HT-29 (cell line): ENCODE measurements at regions not wholly inside any gene's neighbourhood (a gene's known extent, or its start where the extent isn't known, plus 50 kb on each side); places are given as distances from the start of the nearest gene placed in this dataset.
"Not testable (repeated sequence)": the region's sequence is repeated elsewhere in the genome, so short reads cannot be mapped to it uniquely, and the experiment has no call there.

Experiments
- DNase-seq: peaks from one replicate; pipeline ENCODE4 v3.0.0-alpha.2; 2015; ENCODE audit warnings: low spot score

DNA sequence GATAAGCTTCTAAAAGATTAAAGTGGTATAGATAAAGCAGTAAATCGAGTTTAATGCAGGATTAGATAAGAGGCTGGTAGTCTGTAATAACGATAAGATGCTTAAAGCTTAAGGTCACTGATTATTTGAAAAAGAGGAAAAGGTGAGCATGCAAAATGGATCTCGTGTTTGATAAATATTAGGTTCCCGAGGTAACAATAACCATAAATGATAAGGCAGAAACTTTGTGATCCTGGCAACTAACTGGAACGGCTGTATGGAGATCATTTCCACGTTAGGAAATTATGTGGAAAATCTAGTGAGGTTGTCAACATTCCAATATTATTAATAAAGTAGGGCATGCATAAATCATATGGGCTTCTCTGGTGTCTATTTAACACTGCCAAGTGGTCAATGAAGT, 255.5 kb downstream of the EFCAB11 start:
- no peak for DNase-seq

DNA sequence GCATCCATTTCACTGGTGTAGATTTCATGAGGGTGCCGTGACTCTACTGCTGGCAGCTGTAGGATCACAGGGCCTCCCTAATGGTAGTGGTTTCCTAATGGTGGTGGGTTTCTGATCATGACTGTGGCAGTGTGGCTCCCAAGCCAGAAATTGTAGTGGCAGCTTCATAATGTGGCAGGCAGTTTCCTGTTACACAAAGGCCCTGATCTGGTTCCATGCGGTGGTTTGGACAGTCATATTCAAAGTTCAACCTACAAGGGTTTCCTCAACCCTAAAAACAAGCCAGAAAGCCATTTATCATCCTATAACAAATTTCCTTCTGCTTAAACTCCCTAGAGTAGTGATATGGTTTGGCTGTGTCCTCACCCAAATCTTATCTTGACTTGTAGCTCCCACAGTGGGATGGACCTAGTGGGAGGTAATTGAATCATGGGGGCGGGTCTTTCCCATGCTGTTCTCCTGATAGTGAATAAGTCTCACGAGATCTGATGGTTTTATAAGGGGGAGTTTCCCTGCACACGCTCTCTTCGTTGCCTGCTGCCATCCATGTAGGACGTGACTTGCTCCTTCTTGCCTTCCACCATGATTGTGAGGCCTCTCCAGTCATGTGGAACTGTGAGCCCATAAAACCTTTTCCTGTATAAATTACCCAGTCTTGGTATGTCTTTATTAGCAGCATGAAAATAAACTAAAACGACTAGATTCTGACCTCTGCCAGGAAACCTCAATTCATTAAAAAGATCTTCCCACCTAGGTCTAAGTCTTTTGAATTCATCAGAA, 257.1 kb downstream of the EFCAB11 start:
- no peak for DNase-seq

DNA sequence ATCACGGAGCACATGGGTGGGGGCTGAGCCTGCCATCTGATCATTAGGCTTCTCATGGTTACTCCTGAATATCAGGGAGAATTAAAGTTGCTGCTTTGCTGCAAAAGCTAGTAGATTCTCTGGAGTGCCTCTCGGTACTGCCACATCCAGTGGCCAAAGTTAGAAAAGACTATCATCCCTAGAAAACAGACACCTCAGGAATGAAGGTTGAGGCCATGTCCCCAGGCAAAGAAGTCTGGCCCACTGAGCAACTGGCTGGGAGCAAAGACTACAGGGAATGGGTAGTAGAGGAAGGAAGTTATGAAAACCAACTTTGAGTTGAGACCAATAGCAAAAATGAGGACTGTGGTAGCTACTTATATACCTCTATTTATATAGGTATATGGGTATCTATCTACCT, 258.7 kb downstream of the EFCAB11 start:
- DNase-seq: no peak

DNA sequence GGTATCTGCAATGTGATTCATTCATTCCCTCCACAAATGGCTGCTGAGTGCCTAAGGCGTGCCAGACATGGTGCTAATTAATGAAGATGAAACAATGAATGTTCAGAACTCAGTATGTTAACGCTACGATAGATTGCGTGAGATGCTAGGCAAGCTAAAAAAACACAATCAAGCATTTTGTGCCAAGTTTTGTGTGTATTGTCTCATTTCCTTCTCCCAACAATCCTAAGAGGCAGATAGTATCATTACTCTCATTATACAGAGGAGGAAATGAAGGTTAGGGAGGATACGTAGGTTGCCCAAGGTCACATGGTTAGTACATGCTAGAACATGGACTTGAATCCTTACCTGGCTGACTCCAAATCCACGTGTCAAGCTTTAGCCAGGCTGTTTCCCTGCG, 264.4 kb downstream of the EFCAB11 start:
- DNase-seq: no peak

DNA sequence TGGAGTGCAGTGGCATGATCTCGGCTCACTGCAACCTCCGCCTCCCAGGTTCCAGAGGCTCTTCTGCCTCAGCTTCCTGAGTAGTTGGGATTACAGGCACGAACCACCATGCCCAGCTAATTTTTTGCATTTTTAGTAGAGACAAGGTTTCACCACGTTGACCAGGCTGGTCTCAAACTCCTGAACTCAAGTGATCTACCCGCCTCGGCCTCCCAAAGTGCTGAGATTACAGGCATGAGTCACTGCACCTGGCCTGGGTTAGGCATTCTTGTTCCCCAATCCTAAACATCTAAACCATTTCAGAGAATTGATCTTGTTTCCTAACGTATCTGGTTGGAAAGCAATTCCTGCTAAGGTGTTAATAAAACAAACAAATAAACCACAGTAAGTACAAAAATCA, 264.8 kb downstream of the EFCAB11 start:
- not testable (repeated sequence) for DNase-seq

DNA sequence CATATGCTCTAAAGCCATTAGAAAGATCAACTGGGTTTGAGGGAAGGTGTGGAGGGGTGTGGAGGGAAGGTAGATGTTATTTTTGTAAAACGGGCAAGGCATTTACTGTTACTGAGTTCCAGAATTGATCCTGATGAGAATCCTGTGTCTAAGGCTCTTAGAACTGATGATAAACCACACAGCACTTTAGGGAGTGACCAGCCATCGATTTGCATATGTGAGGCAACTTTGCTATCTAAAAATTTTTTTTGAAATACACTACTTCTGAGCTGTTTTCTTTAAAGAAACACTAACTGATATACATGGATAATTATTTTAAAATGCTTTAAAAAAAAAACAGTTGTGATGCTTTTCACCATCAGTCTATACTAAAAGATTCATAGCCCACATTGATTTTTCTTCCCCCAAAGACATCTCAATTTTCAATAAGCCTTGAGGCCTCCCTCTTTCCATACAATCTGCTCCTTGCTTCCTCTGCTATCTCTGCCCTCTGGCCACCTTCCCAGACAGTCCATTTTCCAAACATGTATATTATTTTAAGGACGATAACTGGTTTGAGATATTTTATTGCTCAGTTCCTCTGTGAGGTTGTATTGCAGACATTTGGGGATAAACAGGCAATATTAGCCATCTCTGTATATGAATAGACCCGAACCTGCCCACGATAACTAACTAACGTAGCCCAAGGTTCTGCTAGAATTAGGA, 265.9 kb downstream of the EFCAB11 start:
- DNase-seq: no peak

DNA sequence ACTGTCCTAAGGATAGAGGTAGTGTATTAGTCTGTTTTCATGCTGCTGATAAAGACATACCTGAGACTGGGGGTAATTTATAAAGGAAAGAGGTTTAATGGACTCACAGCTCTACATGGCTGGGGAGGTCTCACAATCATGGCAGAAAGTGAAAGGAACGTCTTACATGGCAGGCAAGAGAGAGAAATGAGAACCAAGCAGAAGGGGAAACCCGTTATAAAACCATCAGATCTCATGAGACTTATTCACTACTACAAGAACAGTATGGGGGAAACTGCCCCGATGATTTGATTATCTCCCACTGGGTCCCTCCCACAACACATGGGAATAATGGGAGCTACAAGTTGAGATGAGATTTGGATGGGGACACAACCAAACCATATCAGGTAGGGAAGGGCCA, 267.4 kb downstream of the EFCAB11 start:
- not testable (repeated sequence) for DNase-seq

DNA sequence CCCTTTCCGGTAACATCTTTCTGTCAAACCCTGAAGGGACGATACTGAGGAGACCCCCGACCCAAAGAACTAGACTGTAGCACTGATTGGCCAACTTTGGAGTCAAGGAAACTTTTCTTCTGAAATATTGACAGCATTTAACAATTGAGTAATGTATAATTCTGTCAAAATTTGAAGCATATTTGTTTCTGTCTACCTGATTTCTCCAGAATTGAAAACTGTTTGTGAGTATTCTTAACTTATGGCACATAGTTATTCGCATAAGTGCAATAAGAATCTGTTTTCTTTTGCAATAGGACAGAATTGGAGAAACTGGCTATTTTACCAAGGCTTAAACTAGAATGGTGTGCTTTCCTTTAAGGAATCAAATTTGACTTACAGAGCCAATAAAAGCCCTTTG, 267.1 kb upstream of the FOXN3 start:
- DNase-seq: no peak

DNA sequence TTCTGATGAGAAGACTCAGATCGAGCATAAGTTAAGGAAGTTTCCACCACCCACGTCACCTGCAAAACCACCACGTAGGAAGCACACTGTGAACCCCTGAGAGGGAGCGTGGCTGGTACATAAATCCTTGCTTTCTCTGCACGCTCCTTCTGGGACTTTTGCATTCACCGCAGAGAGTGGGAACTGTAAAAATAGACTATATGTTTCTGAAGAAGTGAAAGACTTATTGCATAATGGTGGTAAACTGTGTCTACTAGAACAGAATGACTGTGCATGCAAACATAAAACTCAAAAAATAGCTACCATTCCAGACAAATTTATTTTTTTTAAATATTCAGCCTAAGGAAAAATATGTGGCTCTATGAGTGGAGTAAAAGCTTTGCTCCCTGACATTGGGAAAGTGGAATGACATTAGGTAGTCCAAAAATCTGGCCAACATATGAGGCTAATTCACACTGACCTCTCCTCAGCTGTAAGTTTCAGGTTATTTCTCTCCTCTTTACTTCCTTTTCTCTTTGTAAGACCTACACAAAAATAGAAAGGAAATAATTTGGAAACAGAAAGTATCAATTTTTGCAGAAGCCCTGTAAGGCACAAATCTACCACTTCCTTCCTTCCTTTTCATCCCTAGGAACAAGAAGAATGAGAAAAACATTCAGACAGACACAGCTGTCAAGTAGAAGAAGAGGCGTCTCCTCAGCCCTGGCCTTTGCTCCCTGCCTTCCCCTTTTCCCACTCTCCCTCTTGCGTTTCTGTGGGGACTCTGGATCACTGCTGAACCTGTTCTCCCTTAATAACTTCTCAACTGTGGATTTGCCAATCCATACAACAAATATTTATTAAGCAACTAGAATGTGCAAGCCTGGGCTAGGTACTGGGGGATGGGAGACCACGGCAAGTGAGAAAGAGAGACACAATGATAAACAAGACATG, 264.3 kb upstream of the FOXN3 start:
- DNase-seq: no peak

DNA sequence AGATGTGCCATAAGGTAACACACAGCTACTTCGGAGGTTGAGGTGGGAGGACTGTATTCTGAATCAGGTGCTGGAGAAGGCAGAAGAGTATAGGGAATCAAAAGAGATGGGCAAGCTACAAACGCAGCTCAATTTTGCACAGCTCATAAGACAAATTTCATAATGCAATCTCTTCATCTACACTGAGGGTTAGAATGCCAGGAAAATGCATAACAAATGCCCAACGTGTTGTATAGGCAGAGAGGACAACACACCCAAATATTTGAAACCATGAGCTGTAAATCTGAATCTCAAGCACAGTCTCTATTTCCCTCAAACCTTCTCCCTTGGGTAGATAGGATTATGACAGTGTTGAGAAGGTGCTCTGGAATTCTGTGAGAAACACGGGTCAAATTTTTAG, 263.1 kb upstream of the FOXN3 start:
- DNase-seq: no peak

DNA sequence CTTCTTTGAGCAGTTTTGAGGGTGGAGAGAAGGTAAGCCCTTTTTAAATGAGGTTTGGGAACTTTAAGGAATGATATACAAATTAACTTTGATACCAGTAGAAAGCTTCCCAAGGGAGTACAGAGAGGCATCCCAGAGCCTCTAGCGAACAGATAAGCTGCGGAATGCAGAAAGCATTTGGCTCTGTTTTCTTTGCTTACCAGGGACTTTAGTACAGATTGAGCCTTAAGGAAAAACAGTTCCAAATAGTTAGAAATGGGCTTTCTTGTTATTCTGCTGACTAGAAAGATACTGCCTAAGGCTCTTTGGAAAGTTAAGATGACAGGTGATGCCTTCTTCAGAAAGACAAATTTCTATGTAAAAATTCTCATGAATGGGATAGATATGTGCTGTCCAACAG, 261.7 kb upstream of the FOXN3 start:
- DNase-seq: no peak

DNA sequence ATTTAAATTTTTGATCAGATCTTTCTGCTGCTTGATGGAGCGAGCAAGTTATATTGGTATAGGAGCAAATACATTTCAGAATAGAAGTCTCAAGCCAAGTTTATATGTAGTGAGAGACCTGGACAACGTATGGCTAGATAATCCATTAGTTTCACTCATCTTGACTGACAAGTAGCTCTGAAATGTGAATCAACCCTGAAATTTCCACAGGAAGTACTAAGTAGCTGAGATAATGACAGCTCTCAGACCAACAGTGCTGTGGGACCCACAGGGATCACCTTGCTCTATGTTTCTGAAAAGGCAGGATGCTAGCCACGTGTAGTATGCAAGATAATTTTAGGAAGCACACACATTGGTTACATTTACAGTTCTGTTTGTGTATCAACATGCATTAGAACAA, 258.6 kb upstream of the FOXN3 start:
- DNase-seq: no peak

DNA sequence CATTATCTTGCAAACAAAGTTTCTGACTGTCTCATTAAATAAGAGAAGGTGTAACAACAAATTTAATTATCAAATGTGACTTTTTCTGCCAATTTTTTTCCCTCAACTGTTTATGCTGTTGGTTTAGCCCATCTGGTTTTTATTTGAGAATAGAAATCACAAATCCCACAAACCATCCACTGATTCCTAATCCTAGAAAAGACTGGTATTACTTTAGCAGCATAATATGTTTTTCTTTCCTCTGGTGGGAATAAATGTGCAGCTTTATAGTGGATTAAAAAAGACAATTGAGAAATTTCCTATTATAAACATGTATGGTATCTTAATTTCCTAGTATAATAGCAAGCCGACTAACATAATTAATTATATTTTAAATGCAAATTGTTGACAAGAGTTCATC, 257.9 kb upstream of the FOXN3 start:
- DNase-seq: no peak

DNA sequence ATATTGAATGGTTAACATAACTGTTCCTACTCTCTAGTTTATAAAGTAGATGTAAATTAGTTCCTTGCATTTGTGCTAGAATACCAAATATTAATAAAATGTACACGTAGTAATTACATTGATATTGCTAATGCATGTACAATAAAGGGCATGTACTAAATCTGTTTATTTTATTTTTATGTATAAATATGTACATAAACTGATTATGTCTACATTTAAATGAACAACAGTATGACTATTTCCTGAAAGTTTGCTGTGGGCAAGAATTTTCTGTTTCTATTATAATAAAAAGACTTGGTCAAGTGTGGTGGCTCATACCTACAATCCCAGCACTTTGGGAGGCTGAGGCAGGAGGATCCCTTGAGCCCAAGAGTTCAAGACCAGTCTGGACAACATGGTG, 257.2 kb upstream of the FOXN3 start:
- no peak for DNase-seq

DNA sequence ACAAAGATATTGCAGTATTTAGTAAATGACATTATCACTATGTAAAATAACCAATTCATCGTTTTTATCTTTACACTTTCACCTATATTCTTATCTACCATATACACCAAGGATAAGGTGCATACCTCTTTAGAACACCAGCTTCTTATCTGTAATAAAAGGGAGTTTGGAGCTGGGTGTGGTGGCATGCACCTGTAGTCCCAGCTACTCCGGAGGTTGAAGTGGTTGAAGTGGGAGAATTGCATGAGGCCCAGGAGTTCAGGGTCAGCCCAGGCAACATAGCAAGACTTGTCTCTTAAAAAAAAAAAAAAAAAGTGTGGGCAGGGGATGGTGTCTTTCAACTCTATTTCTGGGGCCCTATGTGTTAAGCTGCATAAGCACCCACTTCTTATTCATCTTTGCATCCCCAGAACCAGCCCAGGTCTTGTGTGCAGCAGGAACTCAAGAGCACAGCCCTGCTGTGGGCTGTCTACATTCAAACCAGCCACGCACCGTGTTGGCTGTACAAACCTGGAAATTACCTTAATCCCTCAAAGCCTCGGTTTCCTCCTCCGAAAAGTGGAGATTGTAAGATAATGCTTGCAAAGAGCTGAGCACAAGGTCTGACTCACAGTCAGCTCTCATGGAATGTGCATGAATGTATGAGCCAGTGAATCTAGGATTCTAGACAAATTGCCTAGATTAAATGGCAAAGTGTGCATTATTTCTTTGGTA, 256.6 kb upstream of the FOXN3 start:
- DNase-seq: no peak

DNA sequence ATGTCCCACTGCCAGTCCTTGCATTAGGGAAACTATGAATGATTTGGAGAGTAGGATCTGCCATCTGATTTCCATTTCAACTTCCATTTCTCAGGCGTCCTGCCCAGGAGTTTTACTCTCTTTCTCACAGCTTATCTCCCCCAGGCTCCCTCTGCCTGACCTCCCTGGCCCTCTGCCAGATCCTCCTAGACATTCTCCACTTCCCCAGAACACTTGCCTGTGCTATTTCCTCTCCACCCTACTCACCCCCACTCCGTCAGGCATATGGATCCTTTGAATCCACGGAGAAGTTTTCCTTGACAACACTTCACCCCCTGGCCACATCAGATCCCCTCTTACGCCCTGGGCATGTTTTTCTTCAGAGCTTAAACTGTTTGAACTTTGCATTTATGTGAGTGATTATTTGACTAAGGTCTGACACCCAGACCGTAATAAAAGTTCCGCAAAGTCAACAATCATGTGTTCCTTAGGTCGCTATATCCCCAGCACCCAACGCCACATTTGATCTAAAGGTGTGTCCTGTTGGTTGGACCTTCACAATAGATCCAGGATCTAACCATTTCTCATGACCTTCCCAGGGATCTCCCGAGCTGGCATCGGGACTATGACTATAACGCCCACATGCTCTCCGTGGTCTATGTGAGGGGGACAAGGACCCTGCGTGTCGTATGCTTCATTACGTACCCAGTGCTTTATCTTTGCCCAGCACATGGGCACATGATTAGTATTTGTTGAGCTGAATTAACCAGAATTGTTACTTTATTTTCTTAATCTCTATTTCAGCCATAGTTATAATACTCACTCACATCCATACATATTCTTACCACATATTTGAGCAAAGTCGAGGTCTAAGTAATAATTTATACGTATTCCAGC, 255.8 kb upstream of the FOXN3 start:
- peak; percentile 30 for DNase-seq

DNA sequence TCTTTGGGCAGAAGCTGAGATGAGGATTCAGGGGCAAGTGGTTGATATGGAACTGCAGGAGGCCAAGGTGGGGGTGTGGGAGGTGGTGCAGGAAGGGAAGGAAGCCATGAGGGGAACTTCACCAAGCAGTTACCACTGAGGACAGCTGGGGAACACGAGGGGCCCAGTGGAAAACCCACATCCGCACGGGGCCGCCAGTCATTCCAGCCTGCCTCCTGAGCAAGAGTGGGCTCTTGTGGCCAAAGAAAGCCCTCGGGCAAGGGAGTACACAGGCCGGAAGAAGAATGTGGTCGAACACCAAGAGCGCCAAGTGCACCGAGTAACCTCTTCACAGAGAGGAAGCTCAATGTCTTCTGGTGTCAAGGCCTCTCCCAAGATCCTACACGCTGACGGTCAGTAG, 252.2 kb upstream of the FOXN3 start:
- no peak for DNase-seq

DNA sequence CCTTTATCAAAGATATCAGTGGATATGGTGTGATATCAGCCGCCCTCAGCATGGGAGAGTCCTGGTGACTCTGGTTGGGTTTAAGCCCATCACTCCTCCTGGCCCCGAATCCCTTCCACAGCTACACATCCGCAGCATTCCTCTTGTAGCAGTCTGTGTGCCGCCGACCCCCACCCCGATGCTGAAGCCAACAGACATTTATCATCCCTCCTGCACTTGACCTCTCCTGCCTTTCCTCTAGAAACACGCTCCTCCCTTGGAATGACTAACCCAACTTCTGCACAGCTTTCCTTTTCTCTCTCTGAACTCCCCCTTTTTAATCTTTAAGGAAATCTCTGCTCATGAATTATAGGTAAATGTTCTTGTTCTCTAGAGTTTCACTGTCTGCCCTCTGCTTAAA, 250.9 kb upstream of the FOXN3 start:
- no peak for DNase-seq

DNA sequence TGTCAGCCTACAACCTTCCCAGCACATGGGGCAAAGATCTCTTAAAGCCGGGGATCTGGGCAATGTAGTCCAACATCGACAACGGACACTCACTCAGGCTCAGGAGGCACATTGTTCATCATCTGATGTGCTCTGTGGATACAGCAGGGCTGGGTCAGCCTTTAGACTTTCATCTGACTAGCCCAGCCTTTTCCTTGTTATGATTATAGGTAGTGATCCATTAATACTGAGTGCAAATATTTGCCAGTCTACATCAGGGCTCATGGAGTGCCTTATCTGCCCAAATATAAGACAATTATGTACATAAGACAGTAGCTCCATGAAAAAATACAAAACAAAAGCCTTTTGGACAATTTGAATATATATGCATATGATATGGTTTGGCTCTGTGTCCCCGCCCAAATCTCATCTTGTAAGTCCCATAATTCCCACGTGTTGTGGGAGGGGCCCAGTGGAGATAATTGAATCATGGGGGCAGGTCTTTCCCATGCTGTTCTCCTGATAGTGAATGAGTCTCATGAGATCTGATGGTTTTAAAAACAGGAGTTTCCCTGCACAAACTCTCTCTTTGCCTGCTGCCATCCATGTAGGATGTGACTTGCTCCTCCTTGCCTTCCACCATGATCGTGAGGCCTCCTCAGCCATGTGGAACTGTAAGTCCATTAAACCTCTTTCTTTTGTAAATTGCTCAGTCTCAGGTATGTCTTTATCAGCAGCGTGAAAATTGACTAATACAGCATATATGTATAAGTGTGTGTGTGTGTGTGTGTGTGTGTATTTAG, 248.5 kb upstream of the FOXN3 start:
- DNase-seq: not testable (repeated sequence)

DNA sequence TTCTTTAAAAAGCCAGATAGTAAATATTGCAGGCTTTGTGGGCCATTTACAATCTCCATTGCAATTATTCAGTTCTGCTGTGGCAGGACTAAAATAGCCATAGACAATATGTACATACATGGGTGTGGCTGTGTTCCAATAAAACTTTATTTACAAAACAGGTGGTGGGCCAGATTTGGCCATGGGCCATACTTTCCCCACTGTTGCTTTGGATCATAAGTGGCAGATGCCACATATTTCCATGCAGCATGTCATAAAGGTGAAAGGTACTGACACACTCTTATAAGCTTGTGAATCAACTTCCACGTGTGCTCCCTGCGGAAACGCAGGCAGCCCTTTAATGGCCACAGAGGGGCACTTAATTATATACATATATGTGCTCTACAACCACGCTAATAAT, 244.4 kb upstream of the FOXN3 start:
- no peak for DNase-seq
